ENCODE measurements at regions not wholly inside any gene's neighbourhood (a gene's known extent, or its start where the extent isn't known, plus 50 kb on each side); places are given as distances from the start of the nearest gene placed in this dataset.

DNA sequence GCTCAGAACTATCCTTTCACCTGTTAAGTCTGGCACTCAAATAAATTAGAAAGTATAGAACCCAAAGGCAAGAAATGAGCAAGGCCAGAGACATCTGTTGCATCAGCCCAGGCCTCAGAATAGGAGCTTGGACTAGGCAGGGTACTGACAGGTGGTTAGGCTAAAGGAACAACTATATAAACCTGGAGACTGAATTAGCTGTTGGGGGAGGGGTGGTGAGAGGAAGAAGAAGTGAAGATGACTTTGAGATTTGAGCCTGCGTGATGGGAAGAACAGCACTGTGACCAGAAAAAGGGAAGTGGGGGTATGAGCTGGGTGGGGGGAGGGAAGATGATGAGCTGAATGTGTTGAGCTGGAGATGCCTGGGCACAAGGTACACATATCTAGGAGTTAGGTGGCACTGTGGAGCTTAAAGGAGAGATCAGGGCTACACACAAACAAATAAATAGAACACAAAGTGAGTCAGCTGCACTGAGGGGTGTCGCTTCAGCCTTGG is 244.7 kb downstream of the PTEN start:
- intact Hi-C loops (cut with micrococcal nuclease; ENCODE audit: unreplicated experiment), result loop anchor here (1.0 to 2.0 kb wide), 4 partner anchors 17 to 279 kb away; no protein-coding TSS in a partner anchor
- RAD21 ChIA-PET (ENCODE audit: unreplicated experiment), result interaction anchor here (0.7 to 7.4 kb wide), 27 partner anchors 8 to 351 kb away, joined by 3 to 102 read pairs (median 4); partner anchors contain the start of genes ATAD1, KLLN and PTEN
- DNase-seq (ENCODE audit: low read depth, low spot score), result peak; percentile 94
- peak; percentile 88 for TF ChIP-seq CHD2 (IDR thresholded peaks at IDR 0.05; ENCODE audit: borderline replicate concordance, low read depth, low read length)
- no peak for TF ChIP-seq EGR1 (IDR thresholded peaks at IDR 0.05; ENCODE audit: borderline replicate concordance in 1 of 2, low read depth in 2 of 2, low read length in 2 of 2)
- TF ChIP-seq, protein P1, sequence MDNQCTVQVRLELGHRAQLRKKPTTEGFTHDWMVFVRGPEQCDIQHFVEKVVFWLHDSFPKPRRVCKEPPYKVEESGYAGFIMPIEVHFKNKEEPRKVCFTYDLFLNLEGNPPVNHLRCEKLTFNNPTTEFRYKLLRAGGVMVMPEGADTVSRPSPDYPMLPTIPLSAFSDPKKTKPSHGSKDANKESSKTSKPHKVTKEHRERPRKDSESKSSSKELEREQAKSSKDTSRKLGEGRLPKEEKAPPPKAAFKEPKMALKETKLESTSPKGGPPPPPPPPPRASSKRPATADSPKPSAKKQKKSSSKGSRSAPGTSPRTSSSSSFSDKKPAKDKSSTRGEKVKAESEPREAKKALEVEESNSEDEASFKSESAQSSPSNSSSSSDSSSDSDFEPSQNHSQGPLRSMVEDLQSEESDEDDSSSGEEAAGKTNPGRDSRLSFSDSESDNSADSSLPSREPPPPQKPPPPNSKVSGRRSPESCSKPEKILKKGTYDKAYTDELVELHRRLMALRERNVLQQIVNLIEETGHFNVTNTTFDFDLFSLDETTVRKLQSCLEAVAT (IDR thresholded peaks at IDR 0.05), result peak; percentile 78
- no peak for TF ChIP-seq FOXK2 (IDR thresholded peaks at IDR 0.05)
- no peak for TF ChIP-seq WRNIP1 (IDR thresholded peaks at IDR 0.05; ENCODE audit: borderline replicate concordance, low read depth, low read length)
- peak; percentile 92 for TF ChIP-seq EED (IDR thresholded peaks at IDR 0.05; ENCODE audit: low read depth)
- TF ChIP-seq, protein P2, sequence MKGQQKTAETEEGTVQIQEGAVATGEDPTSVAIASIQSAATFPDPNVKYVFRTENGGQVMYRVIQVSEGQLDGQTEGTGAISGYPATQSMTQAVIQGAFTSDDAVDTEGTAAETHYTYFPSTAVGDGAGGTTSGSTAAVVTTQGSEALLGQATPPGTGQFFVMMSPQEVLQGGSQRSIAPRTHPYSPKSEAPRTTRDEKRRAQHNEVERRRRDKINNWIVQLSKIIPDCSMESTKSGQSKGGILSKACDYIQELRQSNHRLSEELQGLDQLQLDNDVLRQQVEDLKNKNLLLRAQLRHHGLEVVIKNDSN (IDR thresholded peaks at IDR 0.05; ENCODE audit: borderline replicate concordance, extremely low read length, insufficient read depth, low read depth, low read length), result no peak
- TF ChIP-seq, protein P3, sequence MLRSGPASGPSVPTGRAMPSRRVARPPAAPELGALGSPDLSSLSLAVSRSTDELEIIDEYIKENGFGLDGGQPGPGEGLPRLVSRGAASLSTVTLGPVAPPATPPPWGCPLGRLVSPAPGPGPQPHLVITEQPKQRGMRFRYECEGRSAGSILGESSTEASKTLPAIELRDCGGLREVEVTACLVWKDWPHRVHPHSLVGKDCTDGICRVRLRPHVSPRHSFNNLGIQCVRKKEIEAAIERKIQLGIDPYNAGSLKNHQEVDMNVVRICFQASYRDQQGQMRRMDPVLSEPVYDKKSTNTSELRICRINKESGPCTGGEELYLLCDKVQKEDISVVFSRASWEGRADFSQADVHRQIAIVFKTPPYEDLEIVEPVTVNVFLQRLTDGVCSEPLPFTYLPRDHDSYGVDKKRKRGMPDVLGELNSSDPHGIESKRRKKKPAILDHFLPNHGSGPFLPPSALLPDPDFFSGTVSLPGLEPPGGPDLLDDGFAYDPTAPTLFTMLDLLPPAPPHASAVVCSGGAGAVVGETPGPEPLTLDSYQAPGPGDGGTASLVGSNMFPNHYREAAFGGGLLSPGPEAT (IDR thresholded peaks at IDR 0.05; ENCODE audit: low read depth), result peak; percentile 83; the same call in 1 of the 2 replicates
- TF ChIP-seq ESRRA (IDR thresholded peaks at IDR 0.05; ENCODE audit: low read length), result no peak; the same call in 1 of the 2 replicates
- no peak for TF ChIP-seq SUZ12 (IDR thresholded peaks at IDR 0.05; ENCODE audit: unreplicated experiment)
- TF ChIP-seq, protein P4, sequence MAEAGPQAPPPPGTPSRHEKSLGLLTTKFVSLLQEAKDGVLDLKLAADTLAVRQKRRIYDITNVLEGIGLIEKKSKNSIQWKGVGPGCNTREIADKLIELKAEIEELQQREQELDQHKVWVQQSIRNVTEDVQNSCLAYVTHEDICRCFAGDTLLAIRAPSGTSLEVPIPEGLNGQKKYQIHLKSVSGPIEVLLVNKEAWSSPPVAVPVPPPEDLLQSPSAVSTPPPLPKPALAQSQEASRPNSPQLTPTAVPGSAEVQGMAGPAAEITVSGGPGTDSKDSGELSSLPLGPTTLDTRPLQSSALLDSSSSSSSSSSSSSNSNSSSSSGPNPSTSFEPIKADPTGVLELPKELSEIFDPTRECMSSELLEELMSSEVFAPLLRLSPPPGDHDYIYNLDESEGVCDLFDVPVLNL (IDR thresholded peaks at IDR 0.05; ENCODE audit: low read depth, low read length), result no peak
- no peak for TF ChIP-seq NR2C1 (IDR thresholded peaks at IDR 0.05)
- TF ChIP-seq NFYA (IDR thresholded peaks at IDR 0.05; ENCODE audit: borderline replicate concordance, low read depth, low read length), result no peak
- TF ChIP-seq, protein P5, sequence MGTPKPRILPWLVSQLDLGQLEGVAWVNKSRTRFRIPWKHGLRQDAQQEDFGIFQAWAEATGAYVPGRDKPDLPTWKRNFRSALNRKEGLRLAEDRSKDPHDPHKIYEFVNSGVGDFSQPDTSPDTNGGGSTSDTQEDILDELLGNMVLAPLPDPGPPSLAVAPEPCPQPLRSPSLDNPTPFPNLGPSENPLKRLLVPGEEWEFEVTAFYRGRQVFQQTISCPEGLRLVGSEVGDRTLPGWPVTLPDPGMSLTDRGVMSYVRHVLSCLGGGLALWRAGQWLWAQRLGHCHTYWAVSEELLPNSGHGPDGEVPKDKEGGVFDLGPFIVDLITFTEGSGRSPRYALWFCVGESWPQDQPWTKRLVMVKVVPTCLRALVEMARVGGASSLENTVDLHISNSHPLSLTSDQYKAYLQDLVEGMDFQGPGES (IDR thresholded peaks at IDR 0.05), result no peak
- TF ChIP-seq BCL11A (IDR thresholded peaks at IDR 0.05; ENCODE audit: low read depth, low read length), result peak; percentile 79; the same call in 1 of the 2 replicates
- TF ChIP-seq SIX5 (IDR thresholded peaks at IDR 0.05; ENCODE audit: low read depth, low read length, severe bottlenecking), result no peak
- TF ChIP-seq NFXL1 (IDR thresholded peaks at IDR 0.05; ENCODE audit: borderline replicate concordance), result no peak
- no peak for TF ChIP-seq BACH1 (IDR thresholded peaks at IDR 0.05; ENCODE audit: borderline replicate concordance)

More for the DNA sequence above, 244.7 kb downstream of the PTEN start:
- ChIA-PET CTCF (interaction anchor here (0.7 to 2.4 kb wide), 28 partner anchors 9 to 446 kb away, joined by 3 to 29 read pairs (median 6); partner anchors contain the start of genes KLLN and PTEN), SMC1A (ENCODE audit: uncharacterized antibody, unreplicated experiment) (interaction anchor here (0.6 to 14.9 kb wide), 31 partner anchors 11 to 444 kb away, joined by 3 to 229 read pairs (median 4); no protein-coding TSS in a partner anchor), POLR2A (interaction anchor here (0.6 to 1.5 kb wide), 8 partner anchors 8 to 279 kb away, joined by 3 to 5 read pairs (median 3); no protein-coding TSS in a partner anchor)
- ATAC-seq, result peak; percentile 56
- Histone ChIP-seq H3K4me1 (ENCODE audit: control insufficient read depth, insufficient read depth, low read length) (peaks cover 92% of the 10 kb centered on the region), H3K4me3 (no peak overlapping the region), H3K9me3 (replicated peaks; ENCODE audit: control insufficient read depth, insufficient read depth, low read length) (no peaks in the 10 kb centered on the region; the same call in 2 of the 3 replicates), H3K27ac (ENCODE audit: control insufficient read depth, insufficient read depth) (peak overlapping the region; percentile 92), H3K79me2 (ENCODE audit: control insufficient read depth, insufficient read depth, low read length) (no peaks in the 10 kb centered on the region; the same call in 1 of the 2 replicates), H3K27me3 (replicated peaks in 1 of 2; ENCODE audit: control insufficient read depth in 2 of 2, insufficient read depth in 2 of 2, low read length in 1 of 2) (no peaks in the 10 kb centered on the region), H2AFZ (ENCODE audit: control insufficient read depth, low read depth, low read length) (peak overlapping the region; percentile 48; the same call in 1 of the 2 replicates), H3K9ac (ENCODE audit: control insufficient read depth, insufficient read depth, low read length) (peak overlapping the region; percentile 46; the same call in 1 of the 2 replicates), H3K4me2 (ENCODE audit: control insufficient read depth, insufficient read depth) (peak overlapping the region; percentile 40), H4K20me1 (ENCODE audit: control insufficient read depth, insufficient read depth) (no peaks in the 10 kb centered on the region), H3K36me3 (ENCODE audit: control insufficient read depth in 2 of 2, insufficient read depth in 2 of 2, low read length in 1 of 2) (no peaks in the 10 kb centered on the region)
- peak; percentile 76 for FAIRE-seq
- BruUV-seq (replicated peaks), result no TSS peak
- in situ Hi-C loops (cut with MboI), result no loop called here
- WGBS (ENCODE audit: insufficient coverage, insufficient replicate concordance, low lambda C conversion rate, missing lambda C conversion rate), result 0% methylated on average over 2 of the region's 2 CpGs

All from GM12878 (cell line).